Prostate gland (tissue), 2 donors: ENCODE measurements at regions not wholly inside any gene's neighbourhood (a gene's known extent, or its start where the extent isn't known, plus 50 kb on each side); places are given as distances from the start of the nearest gene placed in this dataset.

Experiments
- CTCF ChIP-seq, 4 experiments: fragments of 200-600 bp in 2 of 4; fragments of 450-650 bp in 2 of 4; sonication (generic) in 2 of 4; IDR thresholded peaks; 1 replicate in 3 of 4; 2 replicates in 1 of 4; pipeline ENCODE4 v1.5.1; 2016 to 2019; ENCODE audit warnings: antibody characterized with exemption in 4 of 4, mild to moderate bottlenecking in 2 of 4, moderate library complexity in 2 of 4
- POLR2A ChIP-seq: fragments of 450-650 bp; IDR thresholded peaks from one replicate; pipeline ENCODE4 v1.6.1; 2016; ENCODE audit warnings: antibody characterized with exemption, mild to moderate bottlenecking

DNA sequence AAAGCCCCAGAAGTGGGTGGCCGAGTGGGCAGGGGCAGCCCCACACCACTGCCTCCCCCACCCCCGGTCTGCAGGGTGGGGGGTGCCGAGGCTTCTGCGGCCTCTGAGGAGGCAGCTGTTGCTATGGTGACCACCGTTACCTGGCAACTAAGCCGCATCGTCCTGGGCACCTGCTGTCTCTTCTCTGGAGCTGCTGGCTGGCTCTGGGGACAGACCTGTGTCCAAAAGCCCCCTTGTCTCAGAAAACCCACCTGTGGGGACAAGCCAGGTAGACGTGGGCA is 79.9 kb upstream of the PRR5 start:
- TF ChIP-seq POLR2A (no peak), CTCF (IDR thresholded peaks at IDR 0.05) (no peak)
